HL-60 (cell line): ENCODE measurements at regions not wholly inside any gene's neighbourhood (a gene's known extent, or its start where the extent isn't known, plus 50 kb on each side); places are given as distances from the start of the nearest gene placed in this dataset.
"Not testable (repeated sequence)": the region's sequence is repeated elsewhere in the genome, so short reads cannot be mapped to it uniquely, and the experiment has no call there.

Experiments used
- DNase-seq, 2 experiments: peaks; one replicate each; pipeline ENCODE4 v3.0.0-alpha.2; 2010 to 2020; ENCODE audit warnings: low read depth in 1 of 2, low spot score in 1 of 2
- H3K27ac ChIP-seq: fragments of 250-450 bp; sonication (Bioruptor Pico); replicated peaks from 2 replicates; pipeline ENCODE4 v1.5.1; 2020; ENCODE audit warnings: mild to moderate bottlenecking, moderate library complexity
- H3K27me3 ChIP-seq: fragments of 250-450 bp; sonication (Bioruptor Pico); 2 replicates; pipeline ENCODE4 v1.5.1; 2021; ENCODE audit warnings: mild to moderate bottlenecking, moderate library complexity; ENCODE audit not compliant: insufficient read depth, poor library complexity, severe bottlenecking
- H3K4me3 ChIP-seq: replicated peaks from 2 replicates; pipeline ENCODE4 v1.5.1; 2011; ENCODE audit warnings: mild to moderate bottlenecking, control low read depth, low read length; ENCODE audit not compliant: insufficient read depth

DNA sequence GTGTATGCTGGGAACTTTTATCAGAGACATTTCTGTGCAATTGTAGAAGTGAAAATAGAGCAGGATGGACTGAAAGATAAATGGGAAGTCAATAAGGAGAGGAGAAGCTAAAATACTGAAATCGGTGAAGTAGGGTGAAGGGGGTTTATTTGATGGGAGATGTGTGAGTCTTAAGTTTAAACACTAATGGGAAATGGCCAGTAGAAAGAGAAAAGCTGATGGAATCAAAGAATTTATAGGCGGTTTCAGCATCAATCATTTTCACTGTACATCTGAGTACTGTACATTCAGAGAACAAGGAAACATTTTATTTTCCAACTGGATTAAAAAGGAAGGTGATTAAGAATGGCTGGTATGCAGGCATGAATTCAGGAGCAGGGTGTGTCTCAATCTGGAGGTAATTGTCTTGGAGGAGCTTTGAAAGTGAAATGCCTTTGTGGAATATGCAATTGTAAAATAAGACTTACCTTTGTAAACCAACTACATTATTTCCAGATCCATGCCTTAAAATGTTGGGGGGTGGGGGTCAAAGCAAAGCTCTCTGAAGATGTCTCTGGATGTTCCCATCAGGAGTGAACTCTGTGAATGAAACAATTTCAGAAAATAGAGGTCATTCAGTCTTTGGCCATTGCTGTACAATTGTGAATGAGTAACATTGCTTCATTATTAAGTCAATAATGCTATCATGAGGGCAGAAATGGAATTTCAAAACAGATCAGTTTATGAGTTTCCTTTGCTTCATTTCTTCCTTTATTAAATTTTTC lies 156.4 kb downstream of the SPATA31A6 start:
- not testable (repeated sequence) for H3K27me3 ChIP-seq, DNase-seq, H3K4me3 ChIP-seq, H3K27ac ChIP-seq

DNA sequence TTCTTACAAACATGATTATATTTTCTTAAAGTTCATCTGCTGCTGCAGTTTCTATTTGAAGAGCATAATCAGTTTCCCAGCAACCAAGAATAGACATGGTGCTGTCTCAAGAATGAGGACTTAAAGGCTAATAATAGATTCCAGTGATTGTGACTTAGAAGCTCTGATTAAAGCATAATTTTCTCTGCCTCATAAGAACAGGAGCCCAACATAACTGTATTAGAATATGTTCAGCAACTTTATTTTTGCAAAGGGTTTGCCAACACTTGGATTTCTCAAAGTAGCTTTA lies 156.9 kb downstream of the SPATA31A6 start:
- not testable (repeated sequence) for H3K4me3 ChIP-seq, DNase-seq, H3K27me3 ChIP-seq, H3K27ac ChIP-seq

DNA sequence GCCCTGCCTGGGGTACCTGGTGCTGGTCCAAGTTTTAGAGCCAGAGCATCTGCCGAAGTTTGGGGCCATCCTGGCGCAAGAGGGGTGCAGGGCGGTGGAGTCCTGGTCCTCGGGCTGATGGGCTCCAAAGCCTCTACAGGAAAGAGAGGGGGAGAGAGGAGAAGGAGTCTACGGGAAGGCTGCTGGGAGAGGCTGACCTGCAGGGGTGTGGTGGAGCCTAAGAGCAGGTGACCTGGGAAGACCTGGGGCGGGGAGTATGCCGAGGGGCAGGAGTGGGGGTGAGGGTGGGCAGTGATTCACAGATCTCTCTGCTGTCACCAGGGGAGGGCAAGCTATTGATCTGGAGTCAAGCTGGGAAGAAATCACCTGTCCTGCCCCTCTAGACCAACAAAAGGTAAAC lies 158.4 kb downstream of the SPATA31A6 start:
- H3K27ac ChIP-seq, DNase-seq, H3K27me3 ChIP-seq, H3K4me3 ChIP-seq: not testable (repeated sequence)

GRCh38 chr9:42342297-42342696 lies 158.8 kb downstream of the SPATA31A6 start:
- not testable (repeated sequence) for H3K27me3 ChIP-seq, H3K27ac ChIP-seq, H3K4me3 ChIP-seq, DNase-seq

GRCh38 chr9:42344508-42344907 lies 161.0 kb downstream of the SPATA31A6 start:
- not testable (repeated sequence) for H3K4me3 ChIP-seq, H3K27me3 ChIP-seq, DNase-seq, H3K27ac ChIP-seq

DNA sequence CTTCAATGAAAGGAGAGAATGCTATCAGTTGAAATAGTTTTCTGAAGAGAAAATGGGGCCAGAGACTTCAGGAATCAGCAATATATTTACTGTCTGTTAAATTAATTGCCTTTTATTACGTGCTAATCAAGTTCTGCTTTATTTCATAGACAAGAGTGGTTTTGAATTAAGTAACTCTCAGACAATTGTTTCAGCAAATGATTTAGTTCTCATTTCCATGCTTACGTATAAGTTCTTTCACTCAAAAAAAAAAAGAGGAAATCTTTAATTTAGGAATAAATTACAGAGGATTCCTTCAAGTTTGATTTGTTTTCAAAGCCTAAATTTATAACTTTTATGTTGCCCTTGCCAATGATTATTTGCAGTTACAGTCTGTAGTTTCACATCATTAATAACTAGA lies 163.5 kb downstream of the SPATA31A6 start:
- not testable (repeated sequence) for H3K27me3 ChIP-seq, H3K4me3 ChIP-seq, H3K27ac ChIP-seq, DNase-seq

GRCh38 chr9:42349181-42349580 lies 165.7 kb downstream of the SPATA31A6 start:
- DNase-seq, H3K4me3 ChIP-seq, H3K27me3 ChIP-seq, H3K27ac ChIP-seq: not testable (repeated sequence)

DNA sequence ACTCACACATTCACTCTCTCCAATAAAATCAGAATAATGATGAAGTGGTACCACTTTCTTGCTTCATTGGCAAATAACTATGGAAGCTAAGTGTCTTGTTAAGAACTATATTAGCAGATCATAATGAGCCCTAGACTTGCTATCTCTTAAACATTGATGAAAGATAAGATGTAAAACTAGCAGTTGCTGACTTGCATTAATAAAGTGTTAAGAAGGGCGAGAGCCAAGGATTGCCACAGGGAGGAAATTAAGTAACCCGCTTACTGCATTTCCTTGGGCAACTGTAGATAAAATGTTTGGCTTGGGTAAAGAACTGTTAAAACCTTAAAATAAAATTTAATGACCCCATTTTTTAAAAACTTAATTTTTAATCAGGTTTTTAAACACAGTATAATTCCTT lies 167.0 kb downstream of the SPATA31A6 start:
- H3K27ac ChIP-seq, DNase-seq, H3K27me3 ChIP-seq, H3K4me3 ChIP-seq: not testable (repeated sequence)

- not testable (repeated sequence) for H3K27ac ChIP-seq, H3K27me3 ChIP-seq
- H3K4me3 ChIP-seq, result peak overlapping the region; percentile 14
- peak in 1 of 2 experiments; percentile 47 for DNase-seq
These were observed 174.3 kb downstream of the SPATA31A6 start for GRCh38 chr9:42357604-42358373.

DNA sequence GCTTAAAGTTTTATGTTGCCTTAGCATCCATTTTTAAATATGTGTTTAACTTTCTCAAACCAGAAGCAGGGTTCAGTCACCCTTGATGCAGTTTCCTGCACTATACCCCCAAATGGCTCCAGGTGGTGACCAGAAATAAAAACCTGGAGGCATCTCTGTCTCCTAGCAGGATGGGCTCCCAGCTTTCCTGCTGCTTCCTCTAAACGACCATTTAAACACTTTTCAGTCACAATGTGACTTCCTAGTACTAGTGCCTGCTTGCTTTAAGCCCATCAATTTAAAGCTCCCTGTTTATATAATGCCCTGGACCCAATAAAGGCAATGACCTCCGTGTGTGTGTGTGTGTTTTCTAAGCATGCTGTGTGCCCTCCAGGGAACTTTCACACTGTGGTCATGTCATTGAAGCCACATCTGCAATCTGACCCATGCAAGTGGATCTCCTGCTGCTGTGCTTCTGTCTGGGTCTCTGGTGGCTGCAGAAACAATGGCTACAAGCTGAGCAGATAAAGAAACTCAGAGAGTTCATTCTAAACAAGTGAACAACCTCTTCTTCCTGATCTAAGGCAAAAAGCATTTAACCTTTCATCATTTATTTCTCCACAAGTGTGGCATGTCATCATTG lies 175.3 kb downstream of the SPATA31A6 start:
- not testable (repeated sequence) for H3K4me3 ChIP-seq, H3K27ac ChIP-seq, H3K27me3 ChIP-seq, DNase-seq

DNA sequence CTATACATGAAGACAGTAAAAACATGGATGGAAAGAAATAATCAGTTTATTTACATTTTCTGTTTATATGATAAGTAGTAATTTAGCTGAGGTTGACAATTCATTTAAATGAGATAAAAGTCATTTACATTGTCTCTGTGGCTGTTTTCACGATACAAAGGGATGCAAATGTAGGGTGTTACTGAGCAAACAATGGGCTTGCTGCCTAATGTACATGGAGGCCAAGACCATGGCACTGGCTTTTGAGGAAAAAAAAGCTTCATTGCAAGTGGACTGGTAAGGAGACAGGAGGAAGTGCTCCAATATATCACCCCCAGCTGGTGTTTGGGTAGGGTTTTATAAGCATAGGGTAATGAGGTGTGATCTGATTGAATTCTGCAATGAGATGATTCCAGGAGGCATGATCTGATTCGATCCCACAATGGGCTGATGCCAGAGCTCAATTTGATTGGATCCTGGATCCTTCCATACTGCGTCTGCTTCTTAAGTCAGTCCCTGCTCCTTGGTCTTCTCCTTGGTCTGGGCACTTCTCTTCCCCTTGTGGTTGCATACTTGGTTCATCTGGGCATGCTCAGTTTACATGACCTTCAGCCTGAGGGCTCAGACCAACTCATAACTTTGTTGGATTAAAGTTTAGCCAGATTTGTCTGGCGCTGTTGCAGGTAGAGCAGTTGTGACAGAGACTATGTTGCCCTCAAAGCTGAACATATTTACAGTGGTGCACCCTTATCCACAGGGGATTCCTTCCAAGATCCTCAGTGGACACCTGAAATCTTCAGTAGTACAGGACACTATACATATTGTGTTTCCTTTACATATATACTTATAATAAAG lies 181.2 kb downstream of the SPATA31A6 start:
- H3K27ac ChIP-seq, DNase-seq, H3K27me3 ChIP-seq, H3K4me3 ChIP-seq: not testable (repeated sequence)

GRCh38 chr9:42365244-42365945 lies 181.9 kb downstream of the SPATA31A6 start:
- DNase-seq, result peak; percentile 47 to 53
- H3K27ac ChIP-seq, H3K27me3 ChIP-seq, H3K4me3 ChIP-seq: not testable (repeated sequence)

DNA sequence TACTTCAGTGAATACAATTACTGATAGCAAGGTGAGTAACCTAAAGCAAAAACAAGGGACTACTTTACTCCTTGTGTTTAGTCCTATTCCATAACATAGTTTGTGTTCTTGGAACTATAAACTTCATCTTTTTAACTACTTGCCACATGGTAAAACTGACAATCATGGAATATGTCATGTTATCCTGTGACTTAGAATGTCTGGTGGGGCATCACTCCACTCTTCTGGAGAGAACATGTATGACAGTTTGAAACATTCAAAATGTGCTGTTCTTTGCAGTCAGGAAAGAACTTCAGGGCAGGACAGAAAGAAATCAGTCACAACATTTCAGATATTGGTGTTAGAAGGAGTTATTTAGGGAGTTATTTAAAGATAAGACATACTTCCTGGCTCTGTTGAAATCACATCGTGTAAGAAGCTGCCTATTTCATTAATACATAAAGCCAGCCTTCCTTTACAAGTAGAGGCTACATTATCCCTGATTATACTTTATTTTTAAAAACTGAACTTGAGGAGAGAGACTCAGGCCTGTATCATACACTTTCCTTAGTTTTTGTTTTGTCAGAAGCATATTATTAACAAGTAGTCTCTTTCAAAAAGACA lies 184.9 kb downstream of the SPATA31A6 start:
- H3K4me3 ChIP-seq, H3K27ac ChIP-seq, H3K27me3 ChIP-seq, DNase-seq: not testable (repeated sequence)

DNA sequence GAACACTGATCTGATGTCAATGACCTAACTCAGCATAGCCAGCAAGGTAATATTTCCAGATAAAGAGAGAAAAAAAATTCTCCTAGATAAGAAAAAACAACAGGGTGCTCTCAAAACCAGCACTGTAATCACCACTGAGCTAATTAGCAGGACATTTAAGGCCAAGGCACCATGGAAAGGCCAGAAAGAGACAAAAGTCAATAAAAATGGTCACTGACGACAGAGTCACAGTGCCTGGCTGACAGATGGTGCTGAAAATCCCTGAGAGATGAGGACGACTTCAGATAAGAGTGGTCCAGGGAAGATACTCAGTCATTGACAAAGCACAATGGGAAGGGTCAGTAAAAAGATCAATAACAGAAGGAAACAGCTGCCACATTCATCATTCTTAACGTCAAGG lies 186.7 kb downstream of the SPATA31A6 start:
- H3K27ac ChIP-seq, H3K4me3 ChIP-seq, DNase-seq: not testable (repeated sequence)

More for the DNA sequence above, 186.7 kb downstream of the SPATA31A6 start:
- H3K27me3 ChIP-seq, result not testable (repeated sequence)
